ENCODE measurements at regions not wholly inside any gene's neighbourhood (a gene's known extent, or its start where the extent isn't known, plus 50 kb on each side); places are given as distances from the start of the nearest gene placed in this dataset.

- no peaks in the 10 kb centered on the region for H3K9me3 ChIP-seq
- H3K36me3 ChIP-seq, result no peaks in the 10 kb centered on the region
- H3K4me3 ChIP-seq (ENCODE audit: low read depth in 1 of 2, low read length in 1 of 2), result no peak overlapping the region
- no peaks in the 10 kb centered on the region for H3K27me3 ChIP-seq
- TF ChIP-seq CTCF (IDR thresholded peaks at IDR 0.05), result no peak
- no peak overlapping the region for H3K27ac ChIP-seq
- H3K4me1 ChIP-seq (ENCODE audit: control insufficient read depth in 1 of 2, insufficient read depth in 1 of 2, low read depth in 1 of 2, low read length in 1 of 2), result no peaks in the 10 kb centered on the region
Observed at GRCh38 chr10:108427146-108427545, 1262.6 kb upstream of the SORCS1 start.

GRCh38 chr10:108425283-108425964 lies 1260.9 kb upstream of the SORCS1 start:
- H3K9me3 ChIP-seq, result no peaks in the 10 kb centered on the region
- no peak overlapping the region for H3K27ac ChIP-seq
- no peaks in the 10 kb centered on the region for H3K36me3 ChIP-seq
- no peak overlapping the region for H3K4me3 ChIP-seq (ENCODE audit: low read depth in 1 of 2, low read length in 1 of 2)
- no peak for TF ChIP-seq CTCF (IDR thresholded peaks at IDR 0.05)
- H3K27me3 ChIP-seq, result no peaks in the 10 kb centered on the region
- peaks cover 0 to 9% of the 10 kb centered on the region in 2 experiments for H3K4me1 ChIP-seq (ENCODE audit: control insufficient read depth in 1 of 2, insufficient read depth in 1 of 2, low read depth in 1 of 2, low read length in 1 of 2)

- no peak overlapping the region for H3K27ac ChIP-seq
- H3K9me3 ChIP-seq, result no peaks in the 10 kb centered on the region
- H3K4me3 ChIP-seq (ENCODE audit: low read depth in 1 of 2, low read length in 1 of 2), result no peak overlapping the region
- no peaks in the 10 kb centered on the region for H3K27me3 ChIP-seq
- peaks cover 0 to 9% of the 10 kb centered on the region in 2 experiments for H3K4me1 ChIP-seq (ENCODE audit: control insufficient read depth in 1 of 2, insufficient read depth in 1 of 2, low read depth in 1 of 2, low read length in 1 of 2)
- no peak for TF ChIP-seq CTCF (IDR thresholded peaks at IDR 0.05)
- H3K36me3 ChIP-seq, result no peaks in the 10 kb centered on the region
Observed at GRCh38 chr10:108424656-108425055, 1260.2 kb upstream of the SORCS1 start.

DNA sequence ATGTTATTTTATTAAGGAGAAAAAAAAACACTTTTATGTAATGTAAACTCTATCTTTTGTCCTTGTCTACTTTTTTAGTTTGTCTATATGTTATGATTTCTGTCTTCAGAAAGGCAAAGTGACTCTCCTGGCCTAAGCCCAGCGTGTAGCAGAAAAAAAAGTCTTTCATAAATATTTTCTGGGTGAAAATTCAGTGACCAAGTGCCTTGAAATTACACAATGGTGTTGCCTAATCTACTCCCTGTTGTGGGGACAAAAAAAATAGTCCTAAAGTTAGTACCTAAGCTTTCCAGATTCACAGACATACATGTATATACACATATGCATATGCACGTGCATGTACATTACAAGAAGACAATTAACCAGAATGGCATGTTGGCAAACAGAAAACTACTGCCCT lies 1257.8 kb upstream of the SORCS1 start:
- Histone ChIP-seq H3K9me3 (no peaks in the 10 kb centered on the region), H3K36me3 (no peaks in the 10 kb centered on the region), H3K27me3 (no peaks in the 10 kb centered on the region), H3K27ac (no peak overlapping the region), H3K4me1 (ENCODE audit: control insufficient read depth in 1 of 2, insufficient read depth in 1 of 2, low read depth in 1 of 2, low read length in 1 of 2) (peaks cover 0 to 9% of the 10 kb centered on the region in 2 experiments), H3K4me3 (ENCODE audit: low read depth in 1 of 2, low read length in 1 of 2) (no peak overlapping the region)
- TF ChIP-seq CTCF (IDR thresholded peaks at IDR 0.05), result no peak

GRCh38 chr10:108421266-108421665 lies 1256.8 kb upstream of the SORCS1 start:
- TF ChIP-seq CTCF (IDR thresholded peaks at IDR 0.05), result no peak
- no peaks in the 10 kb centered on the region for H3K27me3 ChIP-seq
- no peak overlapping the region for H3K27ac ChIP-seq
- no peaks in the 10 kb centered on the region for H3K36me3 ChIP-seq
- no peak overlapping the region for H3K4me3 ChIP-seq (ENCODE audit: low read depth in 1 of 2, low read length in 1 of 2)
- no peaks in the 10 kb centered on the region for H3K9me3 ChIP-seq
- peaks cover 0 to 9% of the 10 kb centered on the region in 2 experiments for H3K4me1 ChIP-seq (ENCODE audit: control insufficient read depth in 1 of 2, insufficient read depth in 1 of 2, low read depth in 1 of 2, low read length in 1 of 2)
